Activated naive CD4-positive, alpha-beta T cell treated with anti-CD3 and anti-CD28 coated beads, Interleukin-2, amount 50 U/mL, for 72 hours (primary cell): ENCODE measurements at regions not wholly inside any gene's neighbourhood (a gene's known extent, or its start where the extent isn't known, plus 50 kb on each side); places are given as distances from the start of the nearest gene placed in this dataset.
A peak's percentile ranks its signal among the peaks of the same experiment; 100 is the strongest.

Source experiments
- ATAC-seq, 2 donors: fragments of 150-1000 bp; cut with Tn5 transposase; 2 replicates each; pipeline ENCODE4 v1.10.0; 2021; ENCODE audit warnings: mild to moderate bottlenecking in 2 of 2, moderate library complexity in 2 of 2
- DNase-seq, 2 donors: peaks; one replicate each; pipeline ENCODE4 v3.0.0; 2021 to 2022; ENCODE audit warnings: low spot score in 2 of 2
- H3K27ac Mint-ChIP-seq, 2 donors: one replicate each; pipeline ENCODE4 v1.8.0; 2022; ENCODE audit warnings: mild to moderate bottlenecking in 2 of 2, mixed read lengths in 2 of 2
- H3K36me3 Mint-ChIP-seq, 2 donors: one replicate each; pipeline ENCODE4 v1.8.0; 2022; ENCODE audit warnings: mixed read lengths in 2 of 2
- H3K9me3 Mint-ChIP-seq, 2 donors: one replicate each; pipeline ENCODE4 v1.8.0; 2022; ENCODE audit warnings: mixed read lengths in 2 of 2

- DNase-seq: no peak
- no peaks in the 10 kb centered on the region for H3K9me3 Mint-ChIP-seq
- no peaks in the 10 kb centered on the region for H3K36me3 Mint-ChIP-seq
- ATAC-seq: no peak
- H3K27ac Mint-ChIP-seq: no peak overlapping the region
Measured at GRCh38 chr2:15796167-15796942, 144.0 kb upstream of the MYCN start.

GRCh38 chr2:15797231-15797938 is 143.0 kb upstream of the MYCN start:
- no peaks in the 10 kb centered on the region for H3K36me3 Mint-ChIP-seq
- ATAC-seq (no peak), DNase-seq (no peak)
- H3K27ac Mint-ChIP-seq: no peak overlapping the region
- no peaks in the 10 kb centered on the region for H3K9me3 Mint-ChIP-seq

GRCh38 chr2:15797939-15798281 is 142.4 kb upstream of the MYCN start:
- no peaks in the 10 kb centered on the region for H3K9me3 Mint-ChIP-seq
- H3K36me3 Mint-ChIP-seq: no peaks in the 10 kb centered on the region
- DNase-seq (no peak), ATAC-seq (no peak)
- no peak overlapping the region for H3K27ac Mint-ChIP-seq

- ATAC-seq (no peak), DNase-seq (no peak)
- Mint-ChIP-seq H3K9me3 (no peaks in the 10 kb centered on the region), H3K27ac (no peak overlapping the region), H3K36me3 (no peaks in the 10 kb centered on the region)
Measured at GRCh38 chr2:15798701-15799431, 141.5 kb upstream of the MYCN start.

GRCh38 chr2:15799432-15799827 is 140.9 kb upstream of the MYCN start:
- peak in 1 of 2 donors; percentile 51 for ATAC-seq
- H3K36me3 Mint-ChIP-seq: no peaks in the 10 kb centered on the region
- no peaks in the 10 kb centered on the region for H3K9me3 Mint-ChIP-seq
- H3K27ac Mint-ChIP-seq: no peak overlapping the region
- DNase-seq: no peak

GRCh38 chr2:15800495-15801329 is 139.6 kb upstream of the MYCN start:
- no peaks in the 10 kb centered on the region for H3K36me3 Mint-ChIP-seq
- ATAC-seq: no peak
- H3K9me3 Mint-ChIP-seq: no peaks in the 10 kb centered on the region
- H3K27ac Mint-ChIP-seq: no peak overlapping the region
- no peak for DNase-seq

GRCh38 chr2:15801439-15801838 is 138.9 kb upstream of the MYCN start:
- H3K9me3 Mint-ChIP-seq: no peaks in the 10 kb centered on the region
- DNase-seq: no peak
- no peaks in the 10 kb centered on the region for H3K36me3 Mint-ChIP-seq
- H3K27ac Mint-ChIP-seq: no peak overlapping the region
- no peak for ATAC-seq

GRCh38 chr2:15801904-15802303 is 138.4 kb upstream of the MYCN start:
- Mint-ChIP-seq H3K27ac (no peak overlapping the region), H3K9me3 (no peaks in the 10 kb centered on the region), H3K36me3 (no peaks in the 10 kb centered on the region)
- DNase-seq (no peak), ATAC-seq (no peak)

GRCh38 chr2:15802657-15803542 is 137.4 kb upstream of the MYCN start:
- no peak for ATAC-seq
- no peaks in the 10 kb centered on the region for H3K9me3 Mint-ChIP-seq
- no peaks in the 10 kb centered on the region for H3K36me3 Mint-ChIP-seq
- no peak for DNase-seq
- H3K27ac Mint-ChIP-seq: no peak overlapping the region

- no peaks in the 10 kb centered on the region for H3K36me3 Mint-ChIP-seq
- H3K9me3 Mint-ChIP-seq: no peaks in the 10 kb centered on the region
- no peak overlapping the region for H3K27ac Mint-ChIP-seq
- no peak for ATAC-seq
- no peak for DNase-seq
Measured at GRCh38 chr2:15803543-15804245, 136.7 kb upstream of the MYCN start.

GRCh38 chr2:15804246-15804619 is 136.1 kb upstream of the MYCN start:
- DNase-seq (no peak), ATAC-seq (no peak)
- no peaks in the 10 kb centered on the region for H3K9me3 Mint-ChIP-seq
- H3K36me3 Mint-ChIP-seq: no peaks in the 10 kb centered on the region
- H3K27ac Mint-ChIP-seq: no peak overlapping the region

- H3K9me3 Mint-ChIP-seq: no peaks in the 10 kb centered on the region
Measured at GRCh38 chr2:15804691-15805090, 135.7 kb upstream of the MYCN start.

GRCh38 chr2:15805206-15805605 is 135.1 kb upstream of the MYCN start:
- ATAC-seq: no peak
- Mint-ChIP-seq H3K36me3 (no peaks in the 10 kb centered on the region), H3K27ac (no peak overlapping the region), H3K9me3 (no peaks in the 10 kb centered on the region)
- no peak for DNase-seq

More at GRCh38 chr2:15804691-15805090, 135.7 kb upstream of the MYCN start:
- Mint-ChIP-seq H3K27ac (no peak overlapping the region), H3K36me3 (no peaks in the 10 kb centered on the region)
- ATAC-seq: no peak
- DNase-seq: no peak

GRCh38 chr2:15805772-15806171 is 134.6 kb upstream of the MYCN start:
- ATAC-seq (no peak), DNase-seq (no peak)
- no peaks in the 10 kb centered on the region for H3K9me3 Mint-ChIP-seq
- no peak overlapping the region for H3K27ac Mint-ChIP-seq
- H3K36me3 Mint-ChIP-seq: no peaks in the 10 kb centered on the region

GRCh38 chr2:15806801-15807417 is 133.4 kb upstream of the MYCN start:
- no peak for DNase-seq
- Mint-ChIP-seq H3K27ac (no peak overlapping the region), H3K9me3 (no peaks in the 10 kb centered on the region), H3K36me3 (no peaks in the 10 kb centered on the region)
- no peak for ATAC-seq
